Spleen (tissue), 7 donors: ENCODE measurements at regions not wholly inside any gene's neighbourhood (a gene's known extent, or its start where the extent isn't known, plus 50 kb on each side); places are given as distances from the start of the nearest gene placed in this dataset.

Experiments
- POLR2A ChIP-seq, 3 donors: fragments of 450-650 bp; IDR thresholded peaks; one replicate each; pipeline ENCODE4 v1.5.1; 2017; ENCODE audit warnings: antibody characterized with exemption in 3 of 3, mild to moderate bottlenecking in 1 of 3
- TF ChIP-seq, protein P1 (sequence below), 11 experiments: fragments of 200-600 bp in 7 of 11; fragments of 450-650 bp in 4 of 11; sonication (generic) in 4 of 11; IDR thresholded peaks in 8 of 11; conservative IDR thresholded peaks in 3 of 11; 1 replicate in 7 of 11; 2 replicates in 4 of 11; pipeline versions ENCODE4 v1.4.0 to v1.8.0; 2016 to 2021; ENCODE audit warnings: antibody characterized with exemption in 11 of 11, inconsistent platforms in 4 of 11, mild to moderate bottlenecking in 1 of 11
- donor health status: DM: no; HTN: no; CAD: no; lungs with moderate emphysema.
- donor health status: DM: no; HTN: no; CAD: no.
- donor health status: DM: no; HTN: no; CAD: no.

- TF ChIP-seq, protein P1, sequence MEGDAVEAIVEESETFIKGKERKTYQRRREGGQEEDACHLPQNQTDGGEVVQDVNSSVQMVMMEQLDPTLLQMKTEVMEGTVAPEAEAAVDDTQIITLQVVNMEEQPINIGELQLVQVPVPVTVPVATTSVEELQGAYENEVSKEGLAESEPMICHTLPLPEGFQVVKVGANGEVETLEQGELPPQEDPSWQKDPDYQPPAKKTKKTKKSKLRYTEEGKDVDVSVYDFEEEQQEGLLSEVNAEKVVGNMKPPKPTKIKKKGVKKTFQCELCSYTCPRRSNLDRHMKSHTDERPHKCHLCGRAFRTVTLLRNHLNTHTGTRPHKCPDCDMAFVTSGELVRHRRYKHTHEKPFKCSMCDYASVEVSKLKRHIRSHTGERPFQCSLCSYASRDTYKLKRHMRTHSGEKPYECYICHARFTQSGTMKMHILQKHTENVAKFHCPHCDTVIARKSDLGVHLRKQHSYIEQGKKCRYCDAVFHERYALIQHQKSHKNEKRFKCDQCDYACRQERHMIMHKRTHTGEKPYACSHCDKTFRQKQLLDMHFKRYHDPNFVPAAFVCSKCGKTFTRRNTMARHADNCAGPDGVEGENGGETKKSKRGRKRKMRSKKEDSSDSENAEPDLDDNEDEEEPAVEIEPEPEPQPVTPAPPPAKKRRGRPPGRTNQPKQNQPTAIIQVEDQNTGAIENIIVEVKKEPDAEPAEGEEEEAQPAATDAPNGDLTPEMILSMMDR (IDR thresholded peaks at IDR 0.05 in 8 of 11, conservative IDR thresholded peaks at IDR 0.05 in 3 of 11) = no peak
- TF ChIP-seq POLR2A (IDR thresholded peaks at IDR 0.05) = no peak
Observed at GRCh38 chr4:111924696-111925095, 220.6 kb upstream of the FAM241A start.
